HUES6 (cell line): ENCODE measurements at regions not wholly inside any gene's neighbourhood (a gene's known extent, or its start where the extent isn't known, plus 50 kb on each side); places are given as distances from the start of the nearest gene placed in this dataset.
"Not testable (repeated sequence)": the region's sequence is repeated elsewhere in the genome, so short reads cannot be mapped to it uniquely, and the experiment has no call there.

ENCODE experiments used
- H3K27ac ChIP-seq: 2 replicates; pipeline ENCODE4 v1.7.0; 2013; ENCODE audit warnings: low read depth, mild to moderate bottlenecking, low read length, inconsistent platforms
- H3K27me3 ChIP-seq: 2 replicates; pipeline ENCODE4 v1.6.1; 2013; ENCODE audit warnings: low read length; ENCODE audit not compliant: control insufficient read depth, insufficient read depth
- H3K36me3 ChIP-seq: 2 replicates; pipeline ENCODE4 v1.6.1; 2013; ENCODE audit warnings: low read length; ENCODE audit not compliant: control insufficient read depth, insufficient read depth
- H3K4me1 ChIP-seq: 2 replicates; pipeline ENCODE4 v1.6.1; 2013; ENCODE audit warnings: low read length; ENCODE audit not compliant: control insufficient read depth, insufficient read depth
- H3K4me3 ChIP-seq: 2 replicates; pipeline ENCODE4 v1.5.1; 2013; ENCODE audit warnings: low read depth, low read length
- H3K9ac ChIP-seq: one replicate; pipeline ENCODE4 v1.6.1; 2013; ENCODE audit warnings: mild to moderate bottlenecking, low read length
- H3K9me3 ChIP-seq: 2 replicates; pipeline ENCODE4 v1.6.1; 2013; ENCODE audit warnings: low read depth, low read length; ENCODE audit not compliant: control insufficient read depth, insufficient read depth

GRCh38 chr3:195669310-195669709 lies 51.5 kb upstream of the MUC20 start:
- H3K27me3 ChIP-seq, H3K27ac ChIP-seq, H3K36me3 ChIP-seq, H3K9me3 ChIP-seq, H3K4me1 ChIP-seq, H3K9ac ChIP-seq, H3K4me3 ChIP-seq: not testable (repeated sequence)

GRCh38 chr3:195668131-195668766 lies 52.5 kb upstream of the MUC20 start:
- H3K4me1 ChIP-seq, H3K27me3 ChIP-seq, H3K4me3 ChIP-seq, H3K27ac ChIP-seq, H3K36me3 ChIP-seq, H3K9ac ChIP-seq, H3K9me3 ChIP-seq: not testable (repeated sequence)

- not testable (repeated sequence) for H3K36me3 ChIP-seq, H3K4me3 ChIP-seq, H3K27me3 ChIP-seq, H3K27ac ChIP-seq, H3K9me3 ChIP-seq, H3K4me1 ChIP-seq, H3K9ac ChIP-seq
Measured at GRCh38 chr3:195665311-195665710, 55.5 kb upstream of the MUC20 start.

DNA sequence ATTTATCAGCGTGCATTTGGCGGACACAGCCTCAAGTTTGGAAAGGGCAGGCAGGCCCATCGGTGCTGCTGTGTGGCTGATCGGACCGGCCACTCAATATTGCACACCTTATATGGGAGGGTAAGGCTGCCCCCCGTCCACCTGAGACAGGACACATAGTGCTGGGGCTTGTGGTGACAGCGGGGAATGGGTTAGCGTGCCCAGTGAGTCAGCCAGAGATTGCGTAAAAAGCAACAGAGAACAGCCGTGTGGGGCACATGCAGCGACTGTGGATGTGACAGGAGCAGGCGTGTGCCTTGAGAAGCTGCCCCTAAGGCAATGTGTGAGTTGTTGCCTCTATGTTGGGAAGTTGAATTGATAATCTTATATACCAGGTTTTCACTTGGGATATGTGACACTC lies 56.6 kb upstream of the MUC20 start:
- not testable (repeated sequence) for H3K4me1 ChIP-seq, H3K27me3 ChIP-seq, H3K36me3 ChIP-seq, H3K9ac ChIP-seq, H3K27ac ChIP-seq, H3K9me3 ChIP-seq, H3K4me3 ChIP-seq

DNA sequence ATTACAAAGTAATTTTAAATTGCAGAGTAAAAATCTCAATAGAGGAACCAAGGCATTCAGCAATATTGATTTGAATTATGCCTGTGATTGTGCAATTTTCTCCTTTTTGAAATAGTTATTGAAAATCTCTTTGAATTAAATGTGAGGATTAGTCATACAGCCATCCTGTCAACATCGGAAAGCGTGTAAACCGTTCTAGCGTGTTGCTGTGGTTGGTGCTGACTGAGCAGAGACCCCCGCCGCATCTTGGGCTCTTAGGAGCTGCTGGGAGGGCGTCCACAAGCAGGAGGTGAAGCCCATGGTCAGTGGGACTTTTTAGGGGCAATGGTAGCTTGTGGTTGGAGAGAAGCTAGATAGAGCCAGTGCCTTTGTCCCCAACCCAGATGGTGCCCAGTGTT lies 61.6 kb upstream of the MUC20 start:
- H3K36me3 ChIP-seq, H3K27me3 ChIP-seq, H3K9ac ChIP-seq, H3K27ac ChIP-seq, H3K4me1 ChIP-seq, H3K9me3 ChIP-seq, H3K4me3 ChIP-seq: not testable (repeated sequence)

DNA sequence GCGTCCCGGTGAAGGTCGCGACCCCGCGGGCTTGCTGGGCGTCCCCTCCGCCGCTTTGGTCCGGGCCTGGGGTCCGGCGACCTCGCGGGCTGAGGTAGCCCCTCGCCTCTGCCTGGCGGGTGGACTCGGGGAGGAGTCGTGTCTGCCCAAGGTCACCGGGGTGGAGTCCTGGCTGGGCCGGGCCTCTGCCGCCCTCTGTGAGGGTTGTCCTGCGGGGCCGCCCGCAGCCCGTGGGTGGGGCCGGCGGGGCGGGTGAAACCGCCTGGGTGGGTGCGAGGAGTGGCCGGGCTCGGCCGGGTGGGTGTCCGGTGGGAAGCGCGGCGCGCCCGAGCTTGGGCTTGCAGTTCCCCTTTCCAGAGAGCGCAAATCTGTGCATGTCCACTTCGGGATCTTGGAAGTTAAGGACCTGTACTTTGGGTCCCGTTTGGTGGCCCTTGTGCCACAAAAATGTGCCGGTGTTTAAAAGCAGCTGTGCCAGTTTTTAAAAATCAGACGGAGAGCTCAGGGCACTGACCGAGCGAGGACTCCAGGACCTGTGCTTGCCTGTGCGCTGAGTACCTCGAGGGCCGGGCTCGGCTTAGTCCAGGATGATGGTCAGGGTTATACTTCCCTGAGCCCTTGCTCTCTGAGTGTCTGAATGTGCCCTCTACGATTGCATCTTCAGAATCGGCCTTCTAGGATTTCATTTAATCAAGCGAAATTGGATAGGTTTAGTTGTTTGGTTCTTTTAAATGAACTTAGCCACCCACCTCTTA lies 62.2 kb upstream of the MUC20 start:
- not testable (repeated sequence) for H3K27me3 ChIP-seq, H3K4me1 ChIP-seq, H3K27ac ChIP-seq, H3K4me3 ChIP-seq, H3K9me3 ChIP-seq, H3K9ac ChIP-seq, H3K36me3 ChIP-seq

DNA sequence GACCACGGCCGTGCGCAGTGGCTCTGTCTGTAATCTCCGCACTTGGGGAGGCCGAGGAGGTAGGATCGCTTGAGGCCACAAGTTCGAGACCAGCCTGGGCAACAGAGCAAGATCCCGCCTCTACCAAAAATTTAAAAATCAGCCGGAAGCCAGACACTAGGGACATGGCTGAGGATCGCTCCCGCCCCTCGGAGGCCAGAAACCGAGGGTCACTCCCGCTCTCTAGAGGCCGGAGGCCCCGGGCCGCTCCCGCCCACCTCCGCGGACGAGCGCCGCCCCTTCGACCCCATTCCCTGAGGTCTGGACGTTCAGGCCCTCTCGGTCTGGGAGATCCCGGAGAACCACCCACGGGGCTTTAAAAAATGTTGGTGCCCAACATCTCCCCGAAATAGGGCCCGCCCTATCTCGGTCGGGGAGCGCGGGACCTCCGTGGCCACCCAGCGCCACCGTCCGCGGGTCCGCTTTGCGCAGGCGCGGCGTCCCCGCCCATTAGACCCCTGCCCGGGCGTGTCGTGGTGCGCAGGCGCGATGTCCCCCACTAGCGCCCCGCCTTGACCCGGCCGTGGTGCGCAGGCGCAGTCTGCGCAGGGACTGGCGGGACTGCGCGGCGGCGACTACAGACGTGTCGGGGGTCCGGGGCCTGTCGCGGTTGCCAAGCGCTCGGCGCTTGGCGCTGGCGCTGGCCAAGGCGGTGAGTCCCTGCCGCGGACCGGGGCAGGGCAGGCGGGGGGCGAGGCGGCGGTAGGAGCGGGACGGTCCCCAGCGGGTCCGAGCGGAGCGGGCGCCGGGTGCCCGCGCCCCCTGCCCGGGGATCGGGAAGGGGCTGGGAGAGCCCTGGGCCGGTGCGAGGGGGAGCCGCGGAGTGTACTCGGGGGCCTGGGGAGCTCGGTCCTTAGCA lies 63.1 kb upstream of the MUC20 start:
- H3K9ac ChIP-seq: peak overlapping the region; percentile 33
- not testable (repeated sequence) for H3K27ac ChIP-seq, H3K4me1 ChIP-seq, H3K36me3 ChIP-seq, H3K9me3 ChIP-seq, H3K27me3 ChIP-seq
- peak overlapping the region; percentile 52 for H3K4me3 ChIP-seq

DNA sequence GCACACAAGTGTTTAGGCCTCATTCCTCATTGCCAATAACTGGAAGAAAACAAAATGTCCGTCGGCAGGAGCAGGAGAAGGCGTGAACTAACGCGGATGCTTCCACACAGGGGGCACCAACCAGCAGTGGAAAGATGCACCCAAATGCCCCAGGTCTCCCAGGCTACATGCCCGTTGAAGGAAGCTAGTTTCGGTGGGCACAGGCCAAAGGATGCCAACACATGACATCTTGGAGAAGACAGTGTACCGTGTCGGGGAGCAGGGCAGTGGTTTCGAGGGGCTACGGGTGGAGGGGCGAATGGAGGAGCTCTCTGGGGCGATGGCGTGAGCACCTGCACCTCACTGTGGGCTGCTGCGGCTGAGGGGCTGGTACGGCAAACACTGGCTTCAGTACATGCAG lies 64.7 kb upstream of the MUC20 start:
- H3K4me3 ChIP-seq, H3K9me3 ChIP-seq, H3K27ac ChIP-seq, H3K36me3 ChIP-seq, H3K9ac ChIP-seq, H3K4me1 ChIP-seq, H3K27me3 ChIP-seq: not testable (repeated sequence)

GRCh38 chr3:195654746-195655145 lies 66.0 kb upstream of the MUC20 start:
- H3K27ac ChIP-seq, H3K4me1 ChIP-seq, H3K27me3 ChIP-seq, H3K4me3 ChIP-seq, H3K9ac ChIP-seq, H3K36me3 ChIP-seq, H3K9me3 ChIP-seq: not testable (repeated sequence)

DNA sequence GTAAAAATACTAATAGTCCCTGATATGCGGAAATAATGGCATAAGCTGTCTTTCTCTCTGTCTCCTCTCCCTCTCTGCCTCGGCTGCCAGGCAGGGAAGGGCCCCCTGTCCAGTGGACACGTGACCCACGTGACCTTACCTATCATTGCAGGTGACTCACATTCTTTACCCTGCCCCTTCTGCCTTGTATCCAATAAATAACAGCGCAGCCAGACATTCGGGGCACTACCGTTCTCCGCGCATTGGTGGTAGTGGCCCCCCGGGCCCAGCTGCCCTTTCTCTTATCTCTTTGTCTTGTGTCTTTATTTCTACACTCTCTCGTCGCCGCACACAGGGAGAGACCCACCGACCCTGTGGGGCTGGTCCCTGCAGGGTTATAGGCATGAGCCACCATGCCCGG lies 66.6 kb upstream of the MUC20 start:
- not testable (repeated sequence) for H3K9ac ChIP-seq, H3K9me3 ChIP-seq, H3K27me3 ChIP-seq, H3K27ac ChIP-seq, H3K36me3 ChIP-seq, H3K4me1 ChIP-seq, H3K4me3 ChIP-seq

DNA sequence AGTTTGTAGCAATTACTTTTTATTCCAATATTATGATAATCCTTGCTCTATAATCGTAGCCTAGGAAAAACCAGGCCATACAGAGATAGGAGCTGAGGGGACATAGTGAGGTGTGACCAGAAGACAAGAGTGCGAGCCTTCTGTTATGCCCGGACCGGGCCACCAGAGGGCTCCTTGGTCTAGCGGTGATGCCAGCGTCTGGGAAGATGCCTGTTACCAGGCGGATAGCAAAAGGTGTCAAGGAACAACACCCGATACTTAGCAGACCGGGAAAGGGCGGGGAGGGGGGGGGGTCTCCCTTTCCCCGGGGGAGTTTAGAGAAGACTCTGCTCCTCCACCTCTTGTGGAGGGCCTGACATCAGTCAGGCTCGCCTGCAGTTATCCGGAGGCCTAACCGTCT lies 67.1 kb upstream of the MUC20 start:
- H3K27me3 ChIP-seq, H3K4me1 ChIP-seq, H3K9ac ChIP-seq, H3K4me3 ChIP-seq, H3K27ac ChIP-seq, H3K36me3 ChIP-seq, H3K9me3 ChIP-seq: not testable (repeated sequence)
